ENCODE measurements at regions not wholly inside any gene's neighbourhood (a gene's known extent, or its start where the extent isn't known, plus 50 kb on each side); places are given as distances from the start of the nearest gene placed in this dataset.

- no peak for DNase-seq (ENCODE audit: low read depth)
These were observed 334.9 kb downstream of the CYP26B1 start for GRCh38 chr2:71812736-71813135.

GRCh38 chr2:71811726-71812125 lies 335.9 kb downstream of the CYP26B1 start:
- DNase-seq (ENCODE audit: low read depth), result no peak

GRCh38 chr2:71811157-71811556 lies 336.5 kb downstream of the CYP26B1 start:
- no peak for DNase-seq (ENCODE audit: low read depth)

- no peak for DNase-seq (ENCODE audit: low read depth)
These were observed 339.8 kb downstream of the CYP26B1 start for GRCh38 chr2:71807581-71808451.

GRCh38 chr2:71806432-71806831 lies 341.2 kb downstream of the CYP26B1 start:
- DNase-seq (ENCODE audit: low read depth), result no peak

- no peak for DNase-seq (ENCODE audit: low read depth)
These were observed 343.3 kb downstream of the CYP26B1 start for GRCh38 chr2:71804281-71804751.

- DNase-seq (ENCODE audit: low read depth), result no peak
These were observed 344.3 kb downstream of the CYP26B1 start for GRCh38 chr2:71803398-71803797.

GRCh38 chr2:71802556-71802955 lies 345.1 kb downstream of the CYP26B1 start:
- no peak for DNase-seq (ENCODE audit: low read depth)

- DNase-seq (ENCODE audit: low read depth), result no peak
These were observed 345.7 kb downstream of the CYP26B1 start for GRCh38 chr2:71801969-71802368.

GRCh38 chr2:71801556-71801955 lies 346.1 kb downstream of the CYP26B1 start:
- DNase-seq (ENCODE audit: low read depth), result no peak

GRCh38 chr2:71800851-71801250 lies 346.8 kb downstream of the CYP26B1 start:
- DNase-seq (ENCODE audit: low read depth), result no peak

GRCh38 chr2:71800106-71800809 lies 346.9 kb downstream of the DYSF start:
- no peak for DNase-seq (ENCODE audit: low read depth)

- DNase-seq (ENCODE audit: low read depth), result no peak
These were observed 345.7 kb downstream of the DYSF start for GRCh38 chr2:71799013-71799575.

- no peak for DNase-seq (ENCODE audit: low read depth)
These were observed 345.1 kb downstream of the DYSF start for GRCh38 chr2:71798266-71799012.

GRCh38 chr2:71797035-71797810 lies 343.9 kb downstream of the DYSF start:
- DNase-seq (ENCODE audit: low read depth), result no peak

GRCh38 chr2:71796174-71796593 lies 342.8 kb downstream of the DYSF start:
- DNase-seq (ENCODE audit: low read depth), result peak; percentile 50

- DNase-seq (ENCODE audit: low read depth), result no peak
These were observed 342.1 kb downstream of the DYSF start for GRCh38 chr2:71795486-71795885.

- DNase-seq (ENCODE audit: low read depth), result no peak
These were observed 341.2 kb downstream of the DYSF start for GRCh38 chr2:71794611-71795010.

- DNase-seq (ENCODE audit: low read depth), result no peak
These were observed 340.6 kb downstream of the DYSF start for GRCh38 chr2:71793926-71794325.

- no peak for DNase-seq (ENCODE audit: low read depth)
These were observed 339.8 kb downstream of the DYSF start for GRCh38 chr2:71792926-71793761.

Data from HS-5 (cell line).